Endodermal cell (in vitro differentiated cells): ENCODE measurements at regions not wholly inside any gene's neighbourhood (a gene's known extent, or its start where the extent isn't known, plus 50 kb on each side); places are given as distances from the start of the nearest gene placed in this dataset.
A peak's percentile ranks its signal among the peaks of the same experiment; 100 is the strongest.

Experiments used
- DNase-seq: peaks from one replicate; pipeline ENCODE4 v3.0.0-alpha.2; 2017
- H3K27ac ChIP-seq: 2 replicates; pipeline ENCODE4 v1.5.1; 2013; ENCODE audit warnings: mild to moderate bottlenecking, low read depth, low read length, moderate library complexity
- H3K27me3 ChIP-seq: 2 replicates; pipeline ENCODE4 v1.6.1; 2013; ENCODE audit warnings: mild to moderate bottlenecking, low read length, moderate library complexity; ENCODE audit not compliant: insufficient read depth, control insufficient read depth, poor library complexity, severe bottlenecking
- H3K36me3 ChIP-seq: 2 replicates; pipeline ENCODE4 v1.7.0; 2013; ENCODE audit warnings: mild to moderate bottlenecking, low read length, moderate library complexity; ENCODE audit not compliant: control insufficient read depth, insufficient read depth
- H3K4me1 ChIP-seq: one replicate; pipeline ENCODE4 v1.7.0; 2013; ENCODE audit warnings: low read length; ENCODE audit not compliant: control insufficient read depth, insufficient read depth
- H3K4me3 ChIP-seq: 2 replicates; pipeline ENCODE4 v1.5.1; 2013; ENCODE audit warnings: mild to moderate bottlenecking, low read length, moderate library complexity
- H3K9ac ChIP-seq: 2 replicates; pipeline ENCODE4 v1.6.1; 2013; ENCODE audit warnings: mild to moderate bottlenecking, low read length, moderate library complexity; ENCODE audit not compliant: poor library complexity, severe bottlenecking; ENCODE audit errors: extremely low read depth
- H3K9me3 ChIP-seq: 2 replicates; pipeline ENCODE4 v1.6.1; 2013; ENCODE audit warnings: mild to moderate bottlenecking, low read length, moderate library complexity; ENCODE audit not compliant: control insufficient read depth
- H3K27ac Mint-ChIP-seq: 2 replicates; pipeline ENCODE4 v1.8.0; 2020; ENCODE audit warnings: mixed read lengths
- H3K27me3 Mint-ChIP-seq: 2 replicates; pipeline ENCODE4 v1.8.0; 2021; ENCODE audit warnings: mild to moderate bottlenecking, mixed read lengths; ENCODE audit not compliant: insufficient read depth
- H3K36me3 Mint-ChIP-seq: 2 replicates; pipeline ENCODE4 v1.8.0; 2020; ENCODE audit warnings: low read depth, mixed read lengths
- H3K4me1 Mint-ChIP-seq: 2 replicates; pipeline ENCODE4 v1.8.0; 2020; ENCODE audit warnings: mixed read lengths
- H3K4me3 Mint-ChIP-seq: 2 replicates; pipeline ENCODE4 v1.8.0; 2020; ENCODE audit warnings: mild to moderate bottlenecking, moderate library complexity, mixed read lengths
- H3K9me3 Mint-ChIP-seq: 2 replicates; pipeline ENCODE4 v1.8.0; 2020; ENCODE audit warnings: mild to moderate bottlenecking, mixed read lengths
- WGBS, 2 experiments: methylation state at CpG; one replicate each; pipeline versions ENCODE4 v1.1.5 to v1.1.7; 2013; ENCODE audit warnings: missing lambda C conversion rate in 2 of 2, mixed read lengths in 1 of 2; ENCODE audit not compliant: insufficient coverage in 1 of 2, insufficient read length in 1 of 2; 5-methylcytosine and 5-hydroxymethylcytosine counted together
- TF ChIP-seq, protein P1 (sequence below): fragments of 200-600 bp; sonication (generic); conservative IDR thresholded peaks from 2 replicates; pipeline ENCODE4 v1.5.0; 2021; ENCODE audit warnings: antibody characterized with exemption, mild to moderate bottlenecking

GRCh38 chr10:104589431-104589830 lies 51.7 kb upstream of the SORCS3 start:
- no peaks in the 10 kb centered on the region for H3K36me3 ChIP-seq
- Mint-ChIP-seq H3K27ac (peak overlapping the region; percentile 59), H3K27me3 (peaks cover 5% of the 10 kb centered on the region), H3K36me3 (no peaks in the 10 kb centered on the region), H3K4me1 (peaks cover 12% of the 10 kb centered on the region), H3K4me3 (no peak overlapping the region), H3K9me3 (no peaks in the 10 kb centered on the region)
- H3K27ac ChIP-seq: no peak overlapping the region
- H3K4me1 ChIP-seq: no peaks in the 10 kb centered on the region
- no peak overlapping the region for H3K9ac ChIP-seq
- DNase-seq: no peak
- WGBS, 2 experiments: 93% methylated on average over 4 of the region's 4 CpGs; no CpG with 5 or more reads in 1 of the 2 experiments
- H3K27me3 ChIP-seq: no peaks in the 10 kb centered on the region
- TF ChIP-seq, protein P1, sequence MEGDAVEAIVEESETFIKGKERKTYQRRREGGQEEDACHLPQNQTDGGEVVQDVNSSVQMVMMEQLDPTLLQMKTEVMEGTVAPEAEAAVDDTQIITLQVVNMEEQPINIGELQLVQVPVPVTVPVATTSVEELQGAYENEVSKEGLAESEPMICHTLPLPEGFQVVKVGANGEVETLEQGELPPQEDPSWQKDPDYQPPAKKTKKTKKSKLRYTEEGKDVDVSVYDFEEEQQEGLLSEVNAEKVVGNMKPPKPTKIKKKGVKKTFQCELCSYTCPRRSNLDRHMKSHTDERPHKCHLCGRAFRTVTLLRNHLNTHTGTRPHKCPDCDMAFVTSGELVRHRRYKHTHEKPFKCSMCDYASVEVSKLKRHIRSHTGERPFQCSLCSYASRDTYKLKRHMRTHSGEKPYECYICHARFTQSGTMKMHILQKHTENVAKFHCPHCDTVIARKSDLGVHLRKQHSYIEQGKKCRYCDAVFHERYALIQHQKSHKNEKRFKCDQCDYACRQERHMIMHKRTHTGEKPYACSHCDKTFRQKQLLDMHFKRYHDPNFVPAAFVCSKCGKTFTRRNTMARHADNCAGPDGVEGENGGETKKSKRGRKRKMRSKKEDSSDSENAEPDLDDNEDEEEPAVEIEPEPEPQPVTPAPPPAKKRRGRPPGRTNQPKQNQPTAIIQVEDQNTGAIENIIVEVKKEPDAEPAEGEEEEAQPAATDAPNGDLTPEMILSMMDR: no peak
- H3K4me3 ChIP-seq: no peak overlapping the region
- H3K9me3 ChIP-seq: no peaks in the 10 kb centered on the region

- Histone ChIP-seq H3K4me3 (no peak overlapping the region), H3K9ac (no peak overlapping the region)
- TF ChIP-seq, protein P1: no peak
These were observed 51.2 kb upstream of the SORCS3 start for GRCh38 chr10:104589871-104590270.

More at GRCh38 chr10:104589871-104590270, 51.2 kb upstream of the SORCS3 start:
- Histone ChIP-seq H3K27me3 (no peaks in the 10 kb centered on the region), H3K9me3 (no peaks in the 10 kb centered on the region), H3K27ac (no peak overlapping the region), H3K4me1 (no peaks in the 10 kb centered on the region), H3K36me3 (no peaks in the 10 kb centered on the region)
- H3K27me3 Mint-ChIP-seq: peaks cover 8% of the 10 kb centered on the region
- peak overlapping the region; percentile 59 for H3K27ac Mint-ChIP-seq
- peaks cover 12% of the 10 kb centered on the region for H3K4me1 Mint-ChIP-seq
- peak; percentile 77 for DNase-seq
- 69 to 75% methylated on average over 3 to 4 of the region's 4 CpGs for WGBS, 2 experiments
- H3K9me3 Mint-ChIP-seq: no peaks in the 10 kb centered on the region
- H3K4me3 Mint-ChIP-seq: no peak overlapping the region
- H3K36me3 Mint-ChIP-seq: no peaks in the 10 kb centered on the region
